ENCODE measurements at regions not wholly inside any gene's neighbourhood (a gene's known extent, or its start where the extent isn't known, plus 50 kb on each side); places are given as distances from the start of the nearest gene placed in this dataset.

DNA sequence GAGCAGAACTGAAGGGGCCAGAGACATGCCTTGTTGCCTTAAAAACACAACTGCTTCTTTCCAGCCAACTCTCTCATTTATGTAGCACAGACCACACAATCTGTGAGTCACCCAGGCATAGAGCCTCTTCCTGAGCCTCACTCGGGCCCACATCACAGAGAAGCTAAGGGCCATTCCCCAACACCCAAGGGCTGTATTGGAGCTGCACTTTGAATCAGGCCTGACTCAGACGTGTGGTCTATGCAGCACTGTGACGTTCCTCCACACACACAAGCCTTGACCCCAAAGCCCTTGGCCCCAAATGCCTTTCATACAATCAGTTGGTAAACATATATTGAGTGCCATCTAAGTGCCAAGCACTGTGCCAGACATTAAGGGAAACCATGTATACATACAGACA, 308.9 kb upstream of the DYNLRB2 start:
- TF ChIP-seq, protein P1, sequence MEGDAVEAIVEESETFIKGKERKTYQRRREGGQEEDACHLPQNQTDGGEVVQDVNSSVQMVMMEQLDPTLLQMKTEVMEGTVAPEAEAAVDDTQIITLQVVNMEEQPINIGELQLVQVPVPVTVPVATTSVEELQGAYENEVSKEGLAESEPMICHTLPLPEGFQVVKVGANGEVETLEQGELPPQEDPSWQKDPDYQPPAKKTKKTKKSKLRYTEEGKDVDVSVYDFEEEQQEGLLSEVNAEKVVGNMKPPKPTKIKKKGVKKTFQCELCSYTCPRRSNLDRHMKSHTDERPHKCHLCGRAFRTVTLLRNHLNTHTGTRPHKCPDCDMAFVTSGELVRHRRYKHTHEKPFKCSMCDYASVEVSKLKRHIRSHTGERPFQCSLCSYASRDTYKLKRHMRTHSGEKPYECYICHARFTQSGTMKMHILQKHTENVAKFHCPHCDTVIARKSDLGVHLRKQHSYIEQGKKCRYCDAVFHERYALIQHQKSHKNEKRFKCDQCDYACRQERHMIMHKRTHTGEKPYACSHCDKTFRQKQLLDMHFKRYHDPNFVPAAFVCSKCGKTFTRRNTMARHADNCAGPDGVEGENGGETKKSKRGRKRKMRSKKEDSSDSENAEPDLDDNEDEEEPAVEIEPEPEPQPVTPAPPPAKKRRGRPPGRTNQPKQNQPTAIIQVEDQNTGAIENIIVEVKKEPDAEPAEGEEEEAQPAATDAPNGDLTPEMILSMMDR (IDR thresholded peaks at IDR 0.05): no peak
- no peak for TF ChIP-seq POLR2A (IDR thresholded peaks at IDR 0.05)
- Histone ChIP-seq H3K4me1 (no peaks in the 10 kb centered on the region), H3K27ac (no peak overlapping the region), H3K36me3 (no peaks in the 10 kb centered on the region), H3K27me3 (no peaks in the 10 kb centered on the region), H3K9me3 (no peaks in the 10 kb centered on the region), H3K4me3 (no peak overlapping the region)
- DNase-seq: no peak

DNA sequence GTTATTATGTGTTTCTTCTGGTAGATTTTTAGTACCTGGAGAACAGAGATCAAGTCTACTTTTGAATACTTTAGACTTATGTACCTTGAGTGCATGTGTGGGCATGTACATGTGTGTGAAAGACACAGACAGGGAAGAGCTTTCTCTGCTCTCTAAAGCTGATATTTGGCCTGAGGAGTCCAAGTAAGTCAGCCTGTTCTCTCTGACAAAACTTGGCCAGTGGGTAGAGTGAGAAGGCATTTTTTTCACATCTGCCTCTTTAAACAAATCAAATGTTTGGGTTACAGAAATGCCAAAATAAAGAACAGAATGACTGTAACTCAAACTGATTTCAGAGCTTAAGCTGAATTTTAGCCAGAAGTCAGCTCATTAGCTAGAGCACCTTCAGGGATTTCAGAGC, 309.7 kb upstream of the DYNLRB2 start:
- H3K4me3 ChIP-seq: no peak overlapping the region
- H3K36me3 ChIP-seq: no peaks in the 10 kb centered on the region
- TF ChIP-seq POLR2A (IDR thresholded peaks at IDR 0.05): no peak
- TF ChIP-seq, protein P1 (IDR thresholded peaks at IDR 0.05): no peak
- no peaks in the 10 kb centered on the region for H3K9me3 ChIP-seq
- DNase-seq: no peak
- no peaks in the 10 kb centered on the region for H3K27me3 ChIP-seq
- no peaks in the 10 kb centered on the region for H3K4me1 ChIP-seq
- no peak overlapping the region for H3K27ac ChIP-seq

DNA sequence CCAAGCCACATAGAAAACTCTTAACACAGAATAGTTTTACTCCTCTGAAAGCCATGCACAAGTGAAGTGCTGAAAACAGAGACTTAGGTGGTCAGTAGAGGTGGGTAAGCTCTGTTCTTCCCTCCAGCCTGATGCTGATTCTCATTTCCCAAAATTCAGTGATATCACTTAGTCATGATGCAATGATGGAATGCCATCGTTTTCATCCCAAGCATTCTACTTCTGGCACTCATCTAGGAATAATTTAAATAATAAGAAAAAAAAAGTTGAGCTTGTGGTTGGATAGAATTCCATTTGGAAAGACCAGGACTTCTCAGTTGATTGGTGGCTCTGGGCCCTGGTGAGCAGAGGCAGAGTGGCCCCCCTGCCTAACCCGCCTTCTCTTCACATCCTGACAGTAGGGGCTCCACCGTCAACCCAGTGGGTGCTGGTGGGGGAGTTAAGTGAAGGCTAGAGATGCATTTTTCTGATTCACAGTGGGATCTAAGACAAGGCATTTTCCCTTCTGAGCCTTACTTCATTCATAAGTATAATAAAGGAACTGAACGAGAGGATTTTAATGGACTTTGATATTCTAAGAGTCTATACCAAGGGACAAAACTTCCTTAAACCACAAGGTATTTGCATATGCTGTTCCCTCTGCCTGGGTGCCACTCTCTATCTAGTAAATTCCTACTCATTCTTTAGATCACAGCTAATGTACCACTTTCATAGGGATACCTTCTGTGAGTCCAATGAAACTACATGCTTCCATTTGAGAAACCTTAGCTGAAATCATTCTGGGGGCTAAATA, 310.3 kb upstream of the DYNLRB2 start:
- no peaks in the 10 kb centered on the region for H3K9me3 ChIP-seq
- H3K36me3 ChIP-seq: no peaks in the 10 kb centered on the region
- H3K27me3 ChIP-seq: no peaks in the 10 kb centered on the region
- no peak overlapping the region for H3K4me3 ChIP-seq
- no peak overlapping the region for H3K27ac ChIP-seq
- TF ChIP-seq, protein P1 (IDR thresholded peaks at IDR 0.05): no peak
- TF ChIP-seq POLR2A (IDR thresholded peaks at IDR 0.05): no peak
- no peaks in the 10 kb centered on the region for H3K4me1 ChIP-seq
- DNase-seq: no peak

DNA sequence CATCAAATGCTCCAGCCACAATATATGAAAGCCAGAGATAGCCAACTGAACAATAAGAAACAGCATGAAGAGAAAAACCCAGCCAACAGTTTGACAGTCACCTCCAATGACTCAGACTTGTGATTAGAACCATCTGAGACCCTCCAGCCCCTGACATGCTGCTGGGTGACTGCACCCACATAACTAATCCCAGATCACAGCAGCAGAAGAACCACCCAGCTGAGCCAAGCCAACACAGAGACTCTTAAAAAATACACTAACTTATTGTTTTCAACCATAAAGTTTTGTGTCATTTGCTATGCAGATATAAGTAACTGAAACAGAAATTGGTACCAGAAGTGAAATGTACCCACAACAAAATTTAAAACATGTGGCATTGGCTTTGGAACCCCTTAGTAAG, 314.3 kb upstream of the DYNLRB2 start:
- Histone ChIP-seq H3K27me3 (no peaks in the 10 kb centered on the region), H3K4me1 (no peaks in the 10 kb centered on the region), H3K27ac (no peak overlapping the region), H3K4me3 (no peak overlapping the region), H3K9me3 (no peaks in the 10 kb centered on the region), H3K36me3 (no peaks in the 10 kb centered on the region)
- no peak for DNase-seq
- no peak for TF ChIP-seq POLR2A (IDR thresholded peaks at IDR 0.05)
- TF ChIP-seq, protein P1 (IDR thresholded peaks at IDR 0.05): no peak

DNA sequence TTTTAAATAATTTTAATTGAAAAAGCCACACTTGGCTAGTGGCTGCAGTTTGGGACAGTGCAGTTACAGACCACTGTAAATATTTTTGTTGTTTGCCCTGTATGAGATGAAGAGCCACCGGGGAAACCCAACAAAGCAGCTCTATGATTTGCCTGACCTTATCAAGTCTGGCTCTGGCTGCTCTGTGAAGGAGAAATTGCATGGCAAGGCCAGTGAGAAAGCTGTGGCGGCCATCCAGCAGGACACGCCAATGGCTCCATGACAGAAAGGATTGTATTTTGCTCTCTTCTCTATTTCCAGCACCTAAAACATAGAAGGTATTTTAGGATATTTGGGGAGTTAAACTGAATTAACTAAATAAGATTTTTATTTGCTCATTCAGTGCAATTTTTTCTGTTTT, 330.0 kb upstream of the DYNLRB2 start:
- H3K4me3 ChIP-seq: no peak overlapping the region
- DNase-seq: no peak
- H3K27ac ChIP-seq: no peak overlapping the region
- no peaks in the 10 kb centered on the region for H3K36me3 ChIP-seq
- TF ChIP-seq, protein P1 (IDR thresholded peaks at IDR 0.05): no peak
- no peak for TF ChIP-seq POLR2A (IDR thresholded peaks at IDR 0.05)
- no peaks in the 10 kb centered on the region for H3K27me3 ChIP-seq
- no peaks in the 10 kb centered on the region for H3K4me1 ChIP-seq
- no peaks in the 10 kb centered on the region for H3K9me3 ChIP-seq

All from Peyer's patch (tissue), 4 donors.